ENCODE measurements at regions not wholly inside any gene's neighbourhood (a gene's known extent, or its start where the extent isn't known, plus 50 kb on each side); places are given as distances from the start of the nearest gene placed in this dataset.
A peak's percentile ranks its signal among the peaks of the same experiment; 100 is the strongest.
"Not testable (repeated sequence)": the region's sequence is repeated elsewhere in the genome, so short reads cannot be mapped to it uniquely, and the experiment has no call there.

DNA sequence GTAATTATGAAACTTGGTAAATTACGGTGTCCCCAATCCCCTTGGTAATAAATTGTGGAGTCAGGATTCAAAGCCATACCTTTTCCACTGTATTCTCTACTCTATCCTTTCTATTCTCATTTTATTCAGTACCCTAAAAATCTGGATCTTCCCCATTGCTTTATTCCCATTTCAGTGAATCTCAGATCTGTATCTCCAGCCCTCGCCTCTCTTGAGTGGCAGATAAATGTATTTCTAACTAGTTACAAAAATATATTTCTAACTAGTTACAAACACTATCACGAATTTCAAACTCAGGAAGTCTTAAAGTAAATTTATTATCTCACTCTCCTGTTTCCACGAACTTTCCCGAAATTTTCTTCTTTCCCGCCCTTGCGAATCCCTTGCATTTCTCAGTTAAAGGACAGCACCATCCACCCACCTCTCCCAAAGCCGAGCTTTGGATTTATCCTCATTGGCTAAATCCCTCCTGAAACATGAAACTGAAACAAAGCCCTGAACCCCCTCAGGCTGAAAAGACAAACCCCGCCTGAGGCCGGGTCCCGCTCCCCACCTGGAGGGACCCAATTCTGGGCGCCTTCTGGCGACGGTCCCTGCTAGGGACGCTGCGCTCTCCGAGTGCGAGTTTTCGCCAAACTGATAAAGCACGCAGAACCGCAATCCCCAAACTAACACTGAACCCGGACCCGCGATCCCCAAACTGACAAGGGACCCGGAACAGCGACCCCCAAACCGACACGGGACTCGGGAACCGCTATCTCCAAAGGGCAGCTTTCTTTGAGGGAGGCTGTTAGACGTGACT is 164.3 kb upstream of the PABPC3 start:
- no peak for DNase-seq

DNA sequence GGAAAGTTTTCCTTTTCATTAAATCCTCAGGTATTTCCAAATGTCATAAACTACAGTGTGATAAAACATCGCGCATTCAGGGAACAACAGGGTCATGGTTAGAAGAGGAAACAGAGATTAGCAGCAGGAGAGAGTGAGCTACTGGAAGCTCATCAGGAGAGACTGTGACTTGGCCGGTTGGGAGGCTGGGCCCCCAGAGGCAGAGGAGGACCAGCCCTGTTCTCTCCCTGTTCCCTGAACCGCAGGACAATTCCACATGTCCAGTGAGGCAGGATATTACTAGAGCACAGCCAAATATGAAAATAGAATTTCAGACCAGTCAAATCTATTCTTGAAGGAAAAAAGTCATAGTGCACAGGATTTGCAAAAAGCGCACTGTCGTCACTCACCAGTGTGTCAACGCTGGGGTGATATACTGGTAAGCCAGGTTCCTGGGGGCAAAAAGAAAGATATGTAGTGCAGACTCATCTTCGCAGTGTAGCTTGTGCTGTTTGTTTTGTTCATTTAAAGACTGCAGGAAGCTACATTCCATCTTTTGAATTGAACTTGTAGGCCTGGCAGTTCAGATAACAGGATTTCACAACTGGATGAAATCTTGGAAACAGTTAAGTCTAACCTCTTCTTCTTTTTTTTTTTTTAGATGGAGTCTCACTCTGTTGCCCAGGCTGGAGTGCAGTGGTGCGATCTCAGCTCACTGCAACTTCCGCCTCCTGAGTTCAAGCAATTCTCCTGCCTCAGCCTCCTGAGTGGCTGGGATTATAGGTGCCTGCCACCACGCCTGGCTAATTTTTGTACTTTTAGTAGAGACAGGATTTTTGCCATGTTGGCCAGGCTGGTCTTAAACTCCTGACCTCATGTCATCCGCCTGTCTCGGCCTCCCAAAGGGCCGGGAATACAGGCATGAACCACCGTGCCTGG is 162.6 kb upstream of the PABPC3 start:
- DNase-seq: not testable (repeated sequence)

DNA sequence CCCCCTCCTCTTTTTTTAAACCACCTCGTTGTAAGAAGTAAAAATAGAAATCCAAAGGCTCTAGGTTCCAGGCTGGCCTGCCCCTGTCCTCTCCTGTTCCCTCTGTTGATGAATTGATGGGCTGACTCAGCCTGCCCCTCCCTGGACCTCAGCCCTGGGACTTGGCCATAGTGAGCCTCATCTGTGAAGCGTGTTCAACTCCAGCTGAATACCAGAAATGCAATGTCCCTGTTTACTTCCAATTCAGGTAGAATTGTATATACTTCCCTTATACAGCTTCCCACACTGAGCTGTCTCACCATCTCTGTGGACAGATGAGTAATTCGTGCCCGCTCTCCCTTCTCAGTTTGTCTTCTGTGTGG is 161.9 kb upstream of the PABPC3 start:
- DNase-seq: not testable (repeated sequence)

DNA sequence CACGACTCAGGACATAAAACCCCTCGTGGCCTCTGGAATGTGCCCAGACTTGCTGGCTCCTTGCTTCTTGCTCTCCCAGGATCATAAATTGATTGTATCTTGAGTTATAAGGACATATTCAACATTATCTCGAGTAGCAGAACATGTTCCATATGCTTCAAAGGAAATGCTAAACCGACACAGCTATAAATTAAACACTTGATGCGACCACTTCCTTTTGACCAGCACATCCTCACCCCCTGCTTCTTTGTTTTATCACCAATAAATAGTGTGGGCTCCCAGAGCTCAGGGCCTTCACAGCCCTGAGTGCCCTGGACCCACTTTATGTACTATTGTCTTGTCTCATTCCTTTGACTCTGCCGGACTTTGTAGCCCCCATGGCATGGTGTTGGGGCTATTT is 157.0 kb upstream of the PABPC3 start:
- no peak for DNase-seq

DNA sequence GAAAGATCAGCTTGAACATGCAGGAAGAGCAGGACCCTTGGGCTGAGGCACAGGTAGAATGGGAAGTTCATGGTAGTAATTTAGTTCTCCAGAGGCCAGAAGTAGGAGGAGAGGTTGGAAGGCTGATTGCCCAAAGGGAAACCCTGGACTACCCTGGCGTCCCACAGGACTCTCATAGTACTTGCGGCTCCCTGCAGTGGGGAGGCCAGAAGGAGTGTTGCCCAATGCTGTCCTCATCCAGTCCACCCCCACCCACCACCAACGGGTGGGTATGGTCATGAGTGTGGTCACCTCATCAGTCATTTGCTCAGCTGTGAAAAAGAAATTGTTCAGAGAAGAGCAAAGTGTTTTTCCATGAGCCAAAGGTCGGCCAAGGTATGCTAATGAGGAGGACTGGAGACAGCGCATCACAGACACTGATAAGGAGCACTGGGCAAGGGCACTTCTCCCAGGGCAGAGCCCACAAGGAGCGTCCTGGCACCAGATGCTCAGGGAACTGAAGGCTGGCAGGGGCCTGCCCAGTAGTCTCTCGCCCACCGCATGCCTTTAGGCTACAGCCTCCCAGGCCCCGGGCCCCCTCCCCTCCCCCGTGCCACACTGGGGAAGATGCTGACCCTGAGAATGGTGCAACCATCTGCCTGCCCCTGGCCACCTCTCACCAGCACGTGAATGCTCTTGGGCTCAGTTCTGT is 154.8 kb upstream of the PABPC3 start:
- DNase-seq: not testable (repeated sequence)

DNA sequence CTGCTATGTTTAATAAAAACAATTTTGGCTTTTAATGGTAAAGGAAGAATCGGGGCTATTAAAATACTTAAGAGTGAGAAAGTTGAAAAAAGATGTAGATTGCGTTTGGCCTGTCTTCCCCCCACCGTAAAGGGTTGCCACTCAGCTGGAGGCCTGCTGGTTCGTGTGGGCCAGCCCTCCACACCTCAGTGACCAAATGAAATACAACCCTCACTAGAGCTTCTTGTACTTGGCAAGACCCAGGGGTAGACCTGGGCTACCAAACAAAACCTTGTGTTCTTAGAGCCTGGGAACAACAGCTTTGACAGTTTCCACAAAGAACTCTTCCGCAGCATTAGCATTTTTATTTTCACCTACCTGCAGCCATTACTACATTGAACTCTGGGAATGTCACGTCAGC is 152.8 kb upstream of the PABPC3 start:
- DNase-seq: no peak

DNA sequence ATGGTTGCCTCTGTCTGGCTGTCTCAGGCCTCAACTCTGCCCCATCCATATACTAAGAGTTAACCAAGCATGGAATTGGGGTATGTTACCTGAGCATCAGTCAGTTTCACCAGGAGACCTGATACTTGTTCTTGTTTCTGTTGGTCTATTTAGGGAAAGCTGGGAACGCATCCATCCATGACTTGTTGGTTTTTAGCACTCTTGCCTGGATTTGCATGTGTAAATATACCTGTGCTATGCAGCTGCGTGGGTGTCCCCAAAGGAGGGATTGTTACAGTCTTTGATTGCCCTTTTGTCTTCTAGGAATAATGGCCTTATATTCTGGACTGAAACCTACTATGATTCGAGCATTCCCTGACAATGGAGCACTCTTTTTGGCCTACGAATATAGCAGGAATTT is 151.9 kb upstream of the PABPC3 start:
- not testable (repeated sequence) for DNase-seq

DNA sequence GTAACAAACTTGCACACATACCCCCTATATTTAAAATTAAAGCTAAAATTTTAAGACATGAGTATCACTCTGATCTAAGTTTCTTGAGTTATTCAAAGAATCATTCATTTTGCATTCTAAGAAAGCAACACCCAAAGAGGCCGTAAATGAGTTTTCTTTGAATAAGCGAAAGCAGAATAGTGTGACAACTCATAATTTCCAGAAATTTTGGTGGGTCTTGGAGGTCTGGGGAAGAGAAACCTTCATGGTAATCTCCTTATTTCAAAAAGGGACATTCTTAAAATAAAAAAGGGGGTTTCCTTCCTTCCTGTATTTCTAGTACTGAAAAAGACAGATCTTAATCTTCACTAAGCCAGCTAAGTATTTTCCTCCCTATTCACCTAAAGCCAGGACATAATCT is 147.0 kb upstream of the PABPC3 start:
- DNase-seq: not testable (repeated sequence)

DNA sequence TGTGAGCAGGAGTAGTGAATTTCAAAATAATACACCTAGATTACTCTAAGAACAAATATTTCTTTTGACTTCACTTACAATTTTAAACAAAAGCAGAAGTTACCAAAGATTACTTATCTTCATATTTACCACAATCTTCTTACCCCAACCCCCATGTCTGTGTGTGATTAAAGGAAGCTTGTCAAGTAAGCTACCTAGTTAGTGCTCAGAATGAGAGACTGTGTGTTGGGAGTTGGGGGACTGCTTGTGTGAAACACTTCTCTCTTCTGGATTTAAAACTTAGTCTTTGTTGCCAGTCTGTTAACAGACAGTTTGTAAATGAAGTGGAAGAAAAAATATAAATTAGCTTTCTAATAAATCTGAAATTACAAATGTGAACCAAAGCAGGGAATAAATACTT is 145.3 kb upstream of the PABPC3 start:
- not testable (repeated sequence) for DNase-seq

DNA sequence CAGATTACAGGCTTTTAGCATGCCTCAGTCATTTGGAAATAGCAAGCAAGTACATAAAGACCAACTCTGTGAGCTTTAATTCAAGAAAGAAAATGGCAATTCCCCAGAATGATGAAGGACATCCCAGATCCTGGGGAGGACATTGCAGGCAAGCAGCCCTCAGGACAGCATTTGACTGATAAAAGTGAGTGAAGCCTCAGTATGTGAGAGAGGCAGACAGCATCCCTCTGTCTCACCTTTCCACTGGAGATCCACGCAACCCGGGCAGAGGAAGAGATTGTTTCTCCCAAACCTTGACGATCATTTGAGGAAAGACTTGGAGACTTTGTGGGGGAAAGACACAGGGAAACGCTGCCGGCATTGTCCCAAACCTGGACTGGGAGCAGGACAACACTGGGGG is 128.0 kb upstream of the PABPC3 start:
- not testable (repeated sequence) for DNase-seq

DNA sequence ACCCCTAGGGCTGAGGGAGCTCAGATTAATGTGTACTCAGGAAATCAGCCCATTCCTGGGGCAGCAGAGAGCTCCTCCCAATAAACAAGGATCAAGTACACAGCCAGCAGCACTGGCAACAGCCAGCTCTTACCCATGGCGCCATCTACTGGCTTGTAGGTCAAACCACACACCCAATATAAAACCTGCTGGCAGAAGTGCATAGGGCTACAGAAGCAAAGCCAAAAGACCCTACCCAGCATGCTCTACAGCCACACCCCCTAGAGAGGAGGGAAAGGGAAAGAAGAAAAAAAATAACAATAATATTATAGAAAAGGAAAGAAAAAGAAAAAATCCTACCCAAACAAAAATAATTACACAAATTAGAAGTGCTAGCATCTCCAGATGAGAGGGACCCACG is 127.5 kb upstream of the PABPC3 start:
- DNase-seq: not testable (repeated sequence)

DNA sequence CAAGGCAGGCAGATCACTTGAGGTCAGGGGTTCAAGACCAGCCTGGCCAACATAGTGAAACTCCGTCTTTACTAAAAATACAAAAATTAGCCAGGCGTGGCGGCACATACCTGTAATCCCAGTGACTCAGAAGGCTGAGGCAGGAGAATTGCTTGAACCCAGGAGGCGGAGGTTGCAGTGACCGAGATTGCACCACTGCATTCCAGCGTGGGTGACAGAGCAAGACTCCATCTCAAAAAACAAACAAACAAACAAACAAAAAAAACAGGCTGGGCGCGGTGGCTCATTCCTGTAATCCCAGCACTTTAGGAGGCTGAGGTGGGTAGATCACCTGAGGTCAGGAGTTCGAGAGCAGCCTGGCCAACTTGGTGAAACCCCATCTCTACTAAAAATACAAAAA is 122.8 kb upstream of the PABPC3 start:
- DNase-seq: not testable (repeated sequence)

DNA sequence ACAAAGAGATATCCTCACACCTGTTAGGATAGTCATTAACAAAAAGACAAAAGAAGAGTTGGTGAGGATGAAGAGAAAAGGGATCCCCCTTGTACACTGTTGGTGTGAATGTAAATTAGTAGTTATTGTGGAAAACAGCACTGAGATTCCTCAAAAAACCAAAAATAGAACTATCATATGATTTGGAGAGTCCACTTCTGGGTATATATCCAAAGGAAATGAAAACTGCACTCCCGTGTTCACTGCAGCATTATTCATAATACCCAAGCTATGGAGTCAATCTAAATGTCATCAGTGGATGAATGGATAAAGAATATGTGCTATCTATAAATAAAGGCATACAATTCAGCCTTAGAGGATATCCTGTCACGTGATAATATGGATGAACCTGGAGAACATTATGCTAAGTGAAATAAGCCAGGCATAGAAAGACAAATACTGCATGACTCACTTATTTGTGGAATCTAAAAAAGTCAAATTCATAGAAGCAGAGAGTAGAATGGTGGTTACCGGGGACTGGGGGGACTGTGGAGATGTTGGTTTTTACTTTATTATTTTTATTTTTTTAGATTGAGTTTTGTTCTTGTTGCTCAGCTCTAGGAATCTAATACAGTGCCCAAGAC is 114.6 kb upstream of the PABPC3 start:
- not testable (repeated sequence) for DNase-seq

DNA sequence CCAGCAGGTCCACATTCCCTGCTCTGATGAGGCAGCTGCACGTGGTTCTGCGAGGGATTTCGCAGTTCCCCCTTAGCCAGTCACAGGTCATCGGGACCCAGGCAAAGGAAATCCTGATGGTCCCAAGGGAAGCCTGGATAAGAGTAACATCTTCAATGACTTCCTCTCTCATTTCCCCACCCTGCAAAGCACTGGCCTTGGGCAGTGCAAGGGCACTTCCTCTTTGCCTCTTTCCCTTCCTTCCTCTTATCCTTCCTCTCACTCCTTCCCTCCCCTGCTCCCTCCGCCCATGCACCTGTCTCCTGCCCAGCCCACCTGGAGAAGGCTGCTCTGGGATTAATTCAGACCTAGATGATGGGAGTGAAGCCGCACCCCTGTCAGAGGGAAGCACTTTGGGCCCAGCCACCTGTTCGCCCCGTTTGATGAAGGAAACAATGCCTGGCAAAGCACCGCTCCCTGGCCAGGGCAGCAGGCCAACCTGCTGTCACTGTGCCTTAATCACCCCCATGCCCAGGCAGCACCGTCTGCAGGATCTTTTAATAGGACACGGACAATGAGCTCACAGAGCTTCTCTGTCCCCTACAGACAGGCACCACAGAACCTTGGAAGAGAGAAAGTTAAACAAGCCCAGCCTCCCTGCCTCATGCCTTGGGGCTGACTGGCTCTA is 113.5 kb upstream of the PABPC3 start:
- DNase-seq: no peak

DNA sequence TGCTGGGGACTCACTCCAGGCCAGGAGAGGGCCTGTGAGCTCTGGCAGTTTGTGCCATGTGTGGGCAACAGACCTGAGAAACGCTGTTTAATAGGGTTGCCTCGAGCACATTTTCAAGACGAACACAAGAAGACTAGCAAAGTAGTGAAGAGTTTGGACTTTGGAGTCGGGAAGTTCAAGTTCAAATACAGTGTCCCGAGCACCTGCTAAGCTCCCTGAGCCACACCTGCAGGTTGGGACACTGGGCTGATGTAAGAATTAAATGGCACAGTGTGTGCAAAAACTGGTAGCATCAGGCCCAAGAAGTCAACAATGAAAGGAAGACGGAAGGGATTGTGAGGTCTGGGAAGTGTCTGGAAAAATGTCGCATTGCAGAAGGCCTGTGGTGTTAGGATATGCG is 112.8 kb upstream of the PABPC3 start:
- DNase-seq: no peak

DNA sequence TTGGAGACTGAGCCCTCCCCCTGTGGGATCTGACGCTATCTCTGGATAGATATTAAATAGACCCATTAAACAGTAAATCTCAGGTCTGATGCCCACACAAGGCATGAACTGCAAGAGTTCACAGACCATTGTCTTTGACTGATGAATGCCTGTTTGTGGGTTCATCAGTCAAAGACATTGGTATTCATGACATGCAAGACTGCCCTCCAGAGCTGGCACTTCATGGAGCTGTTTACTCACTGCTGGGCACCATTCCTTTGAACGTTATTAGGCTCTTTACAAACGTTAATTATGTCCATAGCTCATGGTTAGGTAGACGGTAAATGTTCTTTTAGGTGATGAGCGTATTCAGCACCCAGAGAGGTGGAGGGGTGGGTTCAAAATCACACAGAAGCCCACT is 111.8 kb upstream of the PABPC3 start:
- DNase-seq: no peak

DNA sequence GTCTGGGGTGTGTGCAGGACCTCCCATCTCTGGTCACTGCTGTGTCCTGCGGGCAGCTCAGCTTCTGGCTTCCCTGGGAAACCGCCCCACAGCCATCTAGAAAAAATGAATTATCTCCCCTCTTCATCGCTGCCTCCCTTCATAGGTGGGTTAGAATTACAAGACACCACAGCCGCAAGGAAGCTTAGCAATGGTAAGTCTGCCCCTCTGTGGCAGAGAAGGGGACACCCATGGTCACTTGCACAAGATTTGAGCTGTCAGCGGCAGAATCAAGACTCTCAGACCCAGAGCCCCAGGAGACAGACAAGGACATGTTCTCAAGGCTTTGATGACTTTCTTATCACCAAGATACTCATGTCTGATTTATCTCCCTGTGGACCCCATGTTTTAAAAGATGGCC is 110.8 kb upstream of the PABPC3 start:
- DNase-seq: no peak

DNA sequence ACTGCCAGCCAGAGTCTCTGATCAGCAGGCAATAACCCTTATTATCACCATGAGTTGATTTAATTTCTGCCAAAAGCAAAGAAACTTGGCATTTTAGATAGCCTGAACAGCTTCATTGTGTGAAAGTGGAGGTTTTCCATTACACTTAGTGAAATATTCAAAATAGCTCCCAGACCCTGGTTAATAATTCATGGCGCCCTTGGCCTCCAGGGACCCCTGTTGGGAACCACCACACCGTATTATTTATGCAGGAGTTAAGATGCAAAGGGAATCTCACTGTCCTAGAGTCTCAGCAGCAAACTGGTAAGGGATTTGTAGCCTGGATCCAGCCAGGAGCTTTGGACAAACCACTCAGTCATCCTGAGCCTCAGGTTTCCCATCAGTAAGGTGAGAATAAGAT is 110.0 kb upstream of the PABPC3 start:
- no peak for DNase-seq

DNA sequence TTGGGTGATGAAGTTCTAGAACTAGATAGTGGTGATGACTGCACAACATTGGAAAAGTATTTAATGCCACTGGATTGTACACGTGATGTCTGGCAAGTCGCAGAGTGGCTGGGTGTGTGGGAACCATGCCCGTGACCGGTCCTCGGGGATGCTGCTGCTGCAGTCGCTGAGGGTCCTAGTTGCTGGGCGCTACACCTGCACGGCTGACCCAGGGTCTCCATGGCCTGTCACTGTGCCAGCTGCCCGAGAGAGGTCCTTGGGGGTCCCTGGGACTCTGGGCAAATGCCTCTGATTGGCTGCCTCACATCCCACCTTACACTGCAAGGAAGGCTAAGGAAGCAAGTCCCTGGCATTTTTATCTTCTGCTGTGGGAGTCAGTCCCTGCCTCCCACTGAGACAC is 109.1 kb upstream of the PABPC3 start:
- no peak for DNase-seq

DNA sequence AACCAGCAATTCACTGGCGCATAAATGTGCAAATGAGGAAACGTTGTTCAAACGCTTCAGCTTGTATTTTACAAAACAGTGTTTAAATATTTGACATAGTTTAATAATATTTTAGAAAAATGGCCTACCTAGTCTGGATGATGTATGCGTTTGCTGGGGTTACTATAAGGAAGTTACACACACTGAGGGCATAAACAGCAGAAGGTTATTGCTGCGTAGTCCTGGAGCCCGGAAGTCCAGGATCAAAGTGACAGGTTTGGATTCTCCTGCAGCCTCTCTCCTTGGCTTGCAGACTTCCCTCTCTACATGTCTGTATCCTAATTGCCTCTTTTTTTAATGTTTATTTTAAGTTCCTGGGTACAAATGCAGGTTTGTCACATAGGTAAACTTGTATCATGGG is 106.0 kb upstream of the PABPC3 start:
- not testable (repeated sequence) for DNase-seq

DNA sequence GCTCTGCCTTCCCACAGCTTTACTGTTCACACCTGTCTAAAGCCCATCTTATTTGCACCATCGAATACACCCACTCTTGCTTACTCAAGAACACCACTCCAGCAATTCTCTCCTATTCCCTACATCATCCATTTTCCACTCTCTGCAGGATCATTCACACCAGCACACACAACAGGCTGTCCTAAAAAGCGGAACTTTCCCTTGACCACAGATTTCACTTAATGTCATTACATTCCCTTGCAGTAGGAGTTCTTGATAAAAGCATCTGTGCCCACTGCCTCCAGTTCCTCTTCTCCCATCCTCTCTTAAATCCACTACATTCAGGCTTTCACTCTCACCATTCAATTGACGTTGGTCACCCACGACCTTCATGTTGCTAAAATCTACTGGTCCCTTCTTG is 103.0 kb upstream of the PABPC3 start:
- not testable (repeated sequence) for DNase-seq

DNA sequence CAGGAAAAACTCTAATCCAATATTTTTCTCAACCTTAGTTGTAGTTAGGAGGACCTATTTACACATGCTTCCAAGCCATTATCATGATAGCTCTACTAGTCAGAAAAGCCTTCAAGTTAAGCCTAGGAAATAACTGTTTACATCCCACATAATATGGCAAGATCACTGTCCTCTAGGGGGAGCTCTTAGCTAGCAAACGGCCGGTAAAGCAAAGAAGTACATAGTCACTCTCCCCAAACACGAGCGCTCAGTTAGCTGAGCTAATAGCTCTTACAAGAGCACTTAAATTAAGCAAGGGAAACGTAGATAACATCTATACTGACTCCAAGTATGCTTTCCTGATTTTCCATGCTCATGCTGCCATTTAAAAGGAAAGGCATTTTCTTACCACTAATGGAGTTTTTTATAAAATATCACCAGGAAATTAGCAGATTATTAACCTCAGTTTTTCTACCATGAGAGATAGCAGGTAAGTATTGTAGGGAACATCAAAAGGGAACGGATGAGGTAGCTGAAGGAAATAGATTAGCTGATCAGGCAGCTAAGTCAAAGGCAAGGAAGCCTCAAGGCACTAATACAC is 100.6 kb upstream of the PABPC3 start:
- peak; percentile 77 for DNase-seq
